Uterus (tissue), 3 donors: ENCODE measurements at regions not wholly inside any gene's neighbourhood (a gene's known extent, or its start where the extent isn't known, plus 50 kb on each side); places are given as distances from the start of the nearest gene placed in this dataset.

ENCODE experiments used
- DNase-seq, 2 donors: peaks; one replicate each; pipeline ENCODE4 v3.0.0-alpha.2; 2019 to 2020
- H3K27ac ChIP-seq, 2 donors: fragments of 200-600 bp; sonication (generic); 1 replicate in 1 of 2; 2 replicates in 1 of 2; pipeline ENCODE4 v1.5.1; 2016 to 2018
- H3K27me3 ChIP-seq, 2 donors: fragments of 200-600 bp; sonication (generic); one replicate each; pipeline ENCODE4 v1.5.1; 2018 to 2019; ENCODE audit warnings: control low read depth in 1 of 2
- H3K36me3 ChIP-seq, 2 donors: fragments of 200-600 bp; sonication (generic); one replicate each; pipeline ENCODE4 v1.5.1; 2019; ENCODE audit warnings: control low read depth in 1 of 2
- H3K4me1 ChIP-seq, 2 donors: fragments of 200-600 bp; sonication (generic); one replicate each; pipeline ENCODE4 v1.5.1; 2018 to 2019; ENCODE audit warnings: control low read depth in 1 of 2
- H3K4me3 ChIP-seq, 2 donors: fragments of 200-600 bp; sonication (generic); 1 replicate in 1 of 2; 2 replicates in 1 of 2; pipeline ENCODE4 v1.5.1; 2018 to 2019; ENCODE audit warnings: mild to moderate bottlenecking in 1 of 2
- H3K9me3 ChIP-seq, 2 donors: fragments of 200-600 bp; sonication (generic); one replicate each; pipeline ENCODE4 v1.5.1; 2019; ENCODE audit warnings: control low read depth in 1 of 2
- POLR2A ChIP-seq, 2 donors: fragments of 450-650 bp; IDR thresholded peaks; one replicate each; pipeline ENCODE4 v1.6.1; 2016; ENCODE audit warnings: antibody characterized with exemption in 2 of 2, mild to moderate bottlenecking in 1 of 2, moderate library complexity in 1 of 2
- intact Hi-C: fragments of 100-400 bp; cut with DNase I; formaldehyde crosslinking; loops from one replicate; pipeline ENCODE4 v1.15.1; 2023; ENCODE audit warnings: low total_unique reads
- TF ChIP-seq, protein P1 (sequence below), 4 experiments: fragments of 200-600 bp in 2 of 4; fragments of 450-650 bp in 2 of 4; sonication (generic) in 2 of 4; IDR thresholded peaks; one replicate each; pipeline ENCODE4 v1.5.1; 2016 to 2019; ENCODE audit warnings: antibody characterized with exemption in 4 of 4, mild to moderate bottlenecking in 2 of 4, moderate library complexity in 1 of 4
- donor health status: DM: yes; HTN: yes; CAD: no.

DNA sequence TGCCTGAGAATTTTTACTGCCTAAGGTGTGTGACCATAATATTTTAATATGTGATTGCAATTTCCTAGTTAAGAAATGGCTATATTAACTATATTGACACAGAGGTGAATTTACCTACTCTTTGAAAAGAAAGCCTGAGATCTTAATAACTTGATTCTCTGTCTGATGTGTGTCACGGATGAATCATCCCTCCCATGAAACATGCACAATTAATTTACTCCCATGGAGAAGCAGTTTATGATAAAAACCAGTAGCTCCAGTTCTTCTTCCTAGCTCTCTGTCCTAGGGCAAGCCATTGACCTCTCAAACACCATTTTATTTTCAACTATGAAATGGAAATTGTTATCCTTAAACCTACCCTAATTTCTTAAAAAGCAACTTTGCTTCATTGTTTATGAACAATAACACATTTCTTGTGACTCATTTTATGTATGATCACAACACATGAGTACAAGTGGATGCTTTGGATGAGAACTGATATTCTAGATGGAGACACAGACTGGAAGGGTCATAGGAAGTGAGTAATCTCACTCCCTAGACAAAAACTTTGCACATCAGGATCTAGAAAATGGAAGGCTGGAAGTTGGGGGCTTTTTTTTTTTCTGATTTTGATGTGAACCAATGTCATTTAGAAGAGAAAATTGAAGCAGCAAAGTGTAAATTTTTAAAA is 438.3 kb downstream of the GPAT3 start:
- Histone ChIP-seq H3K9me3 (no peaks in the 10 kb centered on the region), H3K27ac (no peak overlapping the region), H3K27me3 (no peaks in the 10 kb centered on the region), H3K4me3 (no peak overlapping the region), H3K4me1 (no peaks in the 10 kb centered on the region), H3K36me3 (no peaks in the 10 kb centered on the region)
- TF ChIP-seq, protein P1, sequence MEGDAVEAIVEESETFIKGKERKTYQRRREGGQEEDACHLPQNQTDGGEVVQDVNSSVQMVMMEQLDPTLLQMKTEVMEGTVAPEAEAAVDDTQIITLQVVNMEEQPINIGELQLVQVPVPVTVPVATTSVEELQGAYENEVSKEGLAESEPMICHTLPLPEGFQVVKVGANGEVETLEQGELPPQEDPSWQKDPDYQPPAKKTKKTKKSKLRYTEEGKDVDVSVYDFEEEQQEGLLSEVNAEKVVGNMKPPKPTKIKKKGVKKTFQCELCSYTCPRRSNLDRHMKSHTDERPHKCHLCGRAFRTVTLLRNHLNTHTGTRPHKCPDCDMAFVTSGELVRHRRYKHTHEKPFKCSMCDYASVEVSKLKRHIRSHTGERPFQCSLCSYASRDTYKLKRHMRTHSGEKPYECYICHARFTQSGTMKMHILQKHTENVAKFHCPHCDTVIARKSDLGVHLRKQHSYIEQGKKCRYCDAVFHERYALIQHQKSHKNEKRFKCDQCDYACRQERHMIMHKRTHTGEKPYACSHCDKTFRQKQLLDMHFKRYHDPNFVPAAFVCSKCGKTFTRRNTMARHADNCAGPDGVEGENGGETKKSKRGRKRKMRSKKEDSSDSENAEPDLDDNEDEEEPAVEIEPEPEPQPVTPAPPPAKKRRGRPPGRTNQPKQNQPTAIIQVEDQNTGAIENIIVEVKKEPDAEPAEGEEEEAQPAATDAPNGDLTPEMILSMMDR (IDR thresholded peaks at IDR 0.05): no peak
- no peak for TF ChIP-seq POLR2A (IDR thresholded peaks at IDR 0.05)
- intact Hi-C loops: no loop called here
- DNase-seq: no peak

DNA sequence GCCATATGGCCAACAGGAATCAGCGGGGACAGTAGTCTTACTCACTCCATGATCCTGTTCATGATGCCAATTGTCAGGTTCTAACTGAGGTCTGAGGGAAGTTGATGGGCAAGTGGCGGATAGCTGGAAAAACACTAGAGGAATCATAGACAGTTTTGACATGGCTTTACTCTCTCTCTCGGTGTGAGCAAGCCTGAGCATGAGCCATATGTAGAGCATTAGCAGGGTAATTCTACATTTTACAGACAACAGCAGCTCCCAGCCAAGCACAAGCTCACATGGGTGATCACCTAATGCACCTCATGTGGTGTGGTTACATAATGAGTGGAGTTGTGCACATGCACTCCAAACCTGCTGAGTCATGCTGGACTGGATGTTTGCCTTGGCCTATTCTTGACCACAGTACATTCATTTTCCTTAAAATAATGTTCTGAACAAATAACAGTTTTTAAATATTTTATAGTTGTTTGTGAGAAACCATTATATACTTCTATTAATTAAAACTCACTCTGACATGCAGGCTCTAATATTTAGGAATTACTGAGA is 429.2 kb downstream of the GPAT3 start:
- no peaks in the 10 kb centered on the region for H3K36me3 ChIP-seq
- H3K4me1 ChIP-seq: no peaks in the 10 kb centered on the region
- intact Hi-C loops: no loop called here
- no peaks in the 10 kb centered on the region for H3K9me3 ChIP-seq
- no peak overlapping the region for H3K27ac ChIP-seq
- no peak for TF ChIP-seq POLR2A (IDR thresholded peaks at IDR 0.05)
- TF ChIP-seq, protein P1 (IDR thresholded peaks at IDR 0.05): no peak
- no peak overlapping the region for H3K4me3 ChIP-seq
- no peaks in the 10 kb centered on the region for H3K27me3 ChIP-seq
- no peak for DNase-seq

- H3K27me3 ChIP-seq: no peaks in the 10 kb centered on the region
- no peaks in the 10 kb centered on the region for H3K36me3 ChIP-seq
- no peaks in the 10 kb centered on the region for H3K4me1 ChIP-seq
- H3K9me3 ChIP-seq: no peaks in the 10 kb centered on the region
- H3K4me3 ChIP-seq: no peak overlapping the region
- no peak for TF ChIP-seq POLR2A (IDR thresholded peaks at IDR 0.05)
- TF ChIP-seq, protein P1 (IDR thresholded peaks at IDR 0.05): no peak
- intact Hi-C loops: no loop called here
- no peak overlapping the region for H3K27ac ChIP-seq
- no peak for DNase-seq
Measured at GRCh38 chr4:83962492-83962891, 426.6 kb downstream of the GPAT3 start.

GRCh38 chr4:83961575-83961974 is 425.7 kb downstream of the GPAT3 start:
- no peak for DNase-seq
- Histone ChIP-seq H3K4me1 (no peaks in the 10 kb centered on the region), H3K9me3 (no peaks in the 10 kb centered on the region), H3K27me3 (no peaks in the 10 kb centered on the region), H3K27ac (no peak overlapping the region), H3K4me3 (no peak overlapping the region), H3K36me3 (no peaks in the 10 kb centered on the region)
- no peak for TF ChIP-seq POLR2A (IDR thresholded peaks at IDR 0.05)
- TF ChIP-seq, protein P1 (IDR thresholded peaks at IDR 0.05): no peak
- intact Hi-C loops: no loop called here

DNA sequence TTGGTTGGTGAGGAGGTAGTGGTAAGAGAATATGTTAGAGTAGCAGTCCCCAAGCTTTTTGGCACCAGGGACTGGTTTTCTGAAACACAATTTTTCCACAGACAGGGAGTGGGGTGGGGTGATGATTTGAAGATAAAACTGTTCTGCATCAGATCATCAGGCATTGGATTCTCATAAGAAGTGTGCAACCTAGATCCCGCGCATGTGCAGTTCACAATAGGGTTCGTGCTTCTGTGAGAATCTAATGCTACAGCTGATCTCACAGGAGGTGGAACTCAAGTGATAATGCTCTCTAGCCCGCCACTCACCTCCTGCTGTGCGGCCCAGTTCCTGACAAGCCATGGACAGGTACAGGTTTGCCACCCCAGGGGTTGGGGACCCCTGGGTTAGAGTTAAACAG is 423.3 kb downstream of the GPAT3 start:
- no peak overlapping the region for H3K27ac ChIP-seq
- TF ChIP-seq POLR2A (IDR thresholded peaks at IDR 0.05): no peak
- no peaks in the 10 kb centered on the region for H3K9me3 ChIP-seq
- DNase-seq: no peak
- H3K4me3 ChIP-seq: no peak overlapping the region
- intact Hi-C loops: no loop called here
- no peaks in the 10 kb centered on the region for H3K4me1 ChIP-seq
- no peaks in the 10 kb centered on the region for H3K36me3 ChIP-seq
- no peaks in the 10 kb centered on the region for H3K27me3 ChIP-seq
